Activated CD8-positive, alpha-beta memory T cell treated with anti-CD3 and anti-CD28 coated beads, Interleukin-2, amount 50 U/mL, for 24 hours (primary cell): ENCODE measurements at regions not wholly inside any gene's neighbourhood (a gene's known extent, or its start where the extent isn't known, plus 50 kb on each side); places are given as distances from the start of the nearest gene placed in this dataset.

Source experiments
- DNase-seq: peaks from one replicate; pipeline ENCODE4 v3.0.0-alpha.2; 2020; ENCODE audit errors: extremely low read depth

DNA sequence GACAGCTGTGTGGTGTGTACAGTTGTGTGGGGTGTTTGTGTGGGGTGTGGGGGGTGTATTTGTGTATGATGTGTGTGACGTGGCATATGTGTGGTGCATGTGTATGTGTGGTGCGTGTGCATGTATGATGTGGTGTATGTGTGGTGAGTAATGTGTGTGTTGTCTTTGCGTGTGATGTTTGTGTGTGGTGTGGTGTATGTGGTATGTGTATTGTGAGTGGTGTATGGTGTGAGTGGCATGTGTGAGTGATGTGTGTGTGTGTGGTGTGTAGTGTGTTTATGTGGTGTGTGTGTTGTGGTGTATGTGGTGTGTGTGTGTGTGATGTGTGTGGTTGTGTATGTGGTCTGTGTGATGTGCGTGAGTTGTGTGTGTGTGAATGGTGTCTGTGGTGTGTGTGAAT lies 191.1 kb downstream of the MELK start:
- DNase-seq, result no peak

DNA sequence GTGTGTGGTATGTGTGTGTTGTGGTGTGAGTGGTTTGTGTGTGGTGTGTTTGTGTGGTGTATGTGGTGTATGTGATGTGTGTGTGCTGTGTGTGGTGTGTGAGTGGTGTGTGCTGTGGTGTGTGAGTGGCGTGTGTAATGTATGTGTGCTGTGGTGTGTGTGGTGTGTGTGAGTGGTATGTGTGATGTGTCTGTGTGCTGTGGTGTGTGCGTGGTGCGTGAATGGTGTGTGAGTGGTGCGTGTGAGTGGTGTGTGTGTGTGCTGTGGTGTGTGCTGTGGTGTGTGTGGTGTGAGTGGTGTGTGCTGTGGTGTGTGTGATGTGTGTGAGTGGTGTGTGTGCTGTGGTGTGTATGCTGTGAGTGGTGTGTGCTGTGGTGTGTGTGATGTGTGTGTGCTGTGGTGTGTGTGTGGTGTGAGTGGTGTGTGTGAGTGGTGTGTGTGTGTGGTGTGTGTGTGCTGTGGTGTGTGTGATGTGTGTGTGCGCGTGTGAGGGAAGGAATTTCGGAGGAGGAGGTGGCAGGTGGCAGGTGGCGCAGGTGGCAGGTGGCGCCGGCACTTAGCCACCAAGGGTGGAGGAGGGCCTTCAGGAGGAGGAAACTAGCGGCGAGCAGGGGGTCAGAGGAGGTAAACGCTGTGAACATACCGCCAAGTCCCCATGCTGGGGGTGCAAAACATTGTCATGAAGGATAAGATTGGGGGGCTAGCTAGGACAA lies 191.8 kb downstream of the MELK start:
- no peak for DNase-seq

DNA sequence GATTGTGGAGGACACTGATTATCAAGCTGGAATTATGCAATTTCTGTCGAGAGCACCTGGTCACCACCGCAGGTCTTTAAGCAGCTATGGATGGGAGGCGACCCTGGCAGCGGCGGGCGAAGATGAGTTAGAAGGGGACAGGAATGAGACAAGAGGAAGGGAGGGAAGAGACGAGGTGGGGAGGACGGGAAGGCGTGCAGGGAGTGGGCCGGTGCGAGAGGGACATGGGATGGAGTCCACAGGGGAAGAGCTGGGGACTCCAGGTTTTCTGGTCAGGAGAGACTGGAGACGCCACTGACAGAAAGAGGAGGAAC lies 192.3 kb downstream of the MELK start:
- no peak for DNase-seq

DNA sequence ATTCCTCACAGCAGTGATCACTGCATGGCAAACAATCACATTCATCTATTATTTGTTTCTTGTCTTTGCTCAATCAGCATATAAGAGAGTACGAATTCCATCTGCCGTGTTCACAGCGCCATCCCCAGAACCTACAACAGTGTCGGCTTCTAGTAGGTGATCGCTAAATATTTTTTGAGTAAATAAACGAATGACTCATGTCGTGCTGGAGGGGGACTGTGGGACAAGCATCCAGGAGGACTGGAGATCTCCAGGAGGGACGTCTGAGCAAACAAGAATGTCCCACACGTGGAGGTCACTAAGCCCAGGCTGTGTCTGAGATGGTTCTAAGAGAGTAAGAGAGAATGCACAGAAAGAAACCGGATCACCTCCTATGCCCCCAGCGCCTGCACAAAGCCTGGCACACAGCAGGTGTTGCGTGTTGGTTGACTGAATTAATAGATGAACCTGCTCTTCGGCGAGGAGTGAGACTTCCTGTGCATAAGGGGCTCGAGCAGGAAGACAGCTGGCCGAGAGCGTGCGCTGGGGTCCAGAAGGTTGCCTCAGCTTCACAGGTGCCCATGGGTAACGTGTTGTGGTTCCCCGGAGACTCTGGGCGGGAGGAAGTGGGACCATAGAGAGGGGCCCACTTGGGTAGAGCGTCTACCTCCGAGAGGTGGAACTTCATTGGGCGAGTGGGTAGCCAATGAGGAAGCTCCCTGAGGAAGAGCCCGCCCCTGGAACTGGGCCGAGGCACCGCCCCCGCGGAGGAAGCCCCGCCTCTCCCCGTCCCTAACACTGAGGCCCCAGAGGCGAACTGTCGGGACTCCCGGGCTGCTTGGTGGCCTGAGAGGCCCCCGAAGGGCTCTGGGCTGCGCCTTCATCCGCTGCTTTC lies 193.0 kb downstream of the MELK start:
- DNase-seq, result peak; percentile 75

- no peak for DNase-seq
These were observed 196.0 kb downstream of the MELK start for GRCh38 chr9:36768677-36769076.

DNA sequence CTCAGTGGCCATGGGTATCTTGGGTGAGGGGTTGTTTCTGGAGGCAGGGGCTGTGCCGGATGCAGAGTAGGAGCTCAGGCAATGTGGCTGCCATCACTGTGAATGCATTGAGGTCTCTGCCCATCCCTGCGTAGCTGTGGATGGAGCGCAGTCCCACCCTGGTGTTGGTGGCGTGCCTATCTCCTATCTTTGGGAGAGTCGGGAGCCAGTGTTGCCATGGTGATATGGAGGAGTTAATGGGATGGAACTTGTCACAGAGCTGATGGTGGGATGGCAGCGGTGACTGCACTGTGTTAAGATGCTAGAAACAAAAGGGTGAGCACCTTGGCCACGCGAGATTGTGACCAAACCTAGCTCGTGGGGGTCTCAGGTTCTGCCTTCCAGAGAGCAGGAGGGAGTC lies 197.3 kb downstream of the MELK start:
- DNase-seq, result no peak

DNA sequence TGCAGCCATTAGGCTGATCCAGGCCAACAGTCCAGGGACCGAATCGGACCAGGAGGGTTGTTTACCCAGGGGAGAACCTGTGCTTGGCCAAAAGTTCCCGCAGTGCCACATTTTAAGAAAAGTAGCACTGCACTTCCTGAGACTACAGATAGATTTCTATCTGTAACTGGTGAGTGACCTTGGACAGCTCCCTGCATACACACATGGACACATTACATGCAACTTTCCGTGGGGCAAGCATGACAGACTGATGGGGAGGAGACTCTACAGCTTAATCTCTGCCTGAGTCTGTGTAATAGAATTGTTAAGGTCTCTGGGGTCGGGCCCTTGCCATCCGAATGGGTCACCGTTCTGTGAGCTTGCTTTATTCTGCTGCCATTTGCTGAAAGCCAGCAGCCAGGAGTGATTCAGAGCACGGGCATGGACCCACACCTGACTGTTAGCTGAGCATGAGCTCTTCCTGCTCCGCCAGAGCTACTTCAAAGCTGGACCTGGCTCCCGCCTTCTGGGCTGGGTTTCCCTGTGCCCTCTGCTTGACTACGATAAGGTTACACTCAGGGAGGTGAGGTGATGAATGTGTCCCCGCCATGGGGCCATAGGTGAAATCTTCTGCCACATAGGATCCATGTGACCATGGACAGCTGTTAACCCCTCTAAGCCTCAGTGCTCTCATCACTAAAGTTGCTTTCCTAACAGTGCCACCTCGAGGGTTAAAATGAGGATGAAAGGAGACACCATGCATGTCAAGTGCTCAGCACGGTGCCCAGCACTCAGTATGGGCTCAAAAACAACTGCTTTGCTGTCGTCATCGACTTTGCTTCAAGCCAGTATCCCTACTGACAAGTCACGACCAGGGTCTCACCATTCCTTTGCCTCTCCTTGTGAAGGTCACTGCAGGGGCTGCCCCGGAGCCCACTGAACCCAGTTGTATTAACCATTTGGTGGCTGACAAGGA lies 200.0 kb downstream of the MELK start:
- DNase-seq, result no peak

DNA sequence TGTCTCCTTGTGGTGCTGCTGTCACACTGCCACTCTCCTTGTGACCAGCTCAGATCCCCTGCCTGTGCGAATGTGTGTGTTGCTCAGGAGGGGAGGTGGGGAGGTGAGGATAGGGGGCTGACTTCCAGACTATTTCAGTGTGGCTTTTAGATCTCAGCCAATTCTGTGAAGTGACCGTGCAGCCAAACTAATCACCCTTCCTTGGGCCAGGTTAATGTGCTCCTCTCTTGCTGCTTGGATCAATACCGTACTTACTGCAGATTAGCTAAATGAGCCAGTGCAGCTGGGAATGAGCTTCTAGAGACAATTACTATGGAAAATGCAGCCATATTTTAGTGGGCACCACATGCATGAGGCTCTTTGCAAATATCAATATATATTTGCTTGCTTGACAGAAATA lies 206.0 kb downstream of the MELK start:
- DNase-seq, result no peak

GRCh38 chr9:36779582-36779981 lies 206.9 kb downstream of the MELK start:
- DNase-seq, result no peak

DNA sequence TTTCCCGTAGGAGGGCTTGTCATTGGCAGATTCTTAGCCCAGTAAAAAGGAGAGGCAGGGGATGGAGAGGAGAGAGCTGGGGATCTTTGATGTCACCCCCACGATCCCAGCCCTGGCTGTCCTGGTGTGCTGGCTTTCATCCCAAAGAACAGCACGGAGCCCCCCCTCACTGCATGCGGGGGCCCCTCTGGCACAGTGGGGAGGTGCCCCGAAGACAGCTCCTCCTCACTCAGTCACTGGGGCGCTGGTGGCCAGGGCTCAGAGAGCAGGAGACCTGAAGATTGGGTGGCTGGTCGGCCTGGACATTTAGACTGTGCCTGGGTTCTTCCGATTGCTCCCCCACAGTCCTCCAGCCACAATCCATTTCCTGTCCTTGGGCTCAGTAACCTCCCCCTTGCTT lies 207.5 kb downstream of the MELK start:
- DNase-seq, result no peak

DNA sequence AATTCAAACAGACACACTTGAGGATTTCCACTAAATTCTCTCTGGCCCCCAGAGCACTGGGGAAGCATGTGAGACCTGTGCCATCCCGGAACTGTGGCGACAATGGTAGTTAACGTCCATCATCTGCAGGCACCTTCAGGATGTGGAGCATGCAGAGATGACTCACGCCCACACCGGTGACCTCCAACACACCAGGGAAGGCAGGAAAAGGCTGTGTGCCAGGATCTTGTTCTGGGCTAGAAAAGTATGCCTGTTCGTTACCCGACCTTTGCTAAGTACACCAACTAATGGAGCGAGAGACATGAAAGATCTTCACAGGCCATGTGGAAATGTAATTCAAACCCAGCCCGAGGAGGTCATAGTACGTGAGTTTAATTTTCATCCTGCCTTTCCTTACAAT lies 208.8 kb downstream of the MELK start:
- no peak for DNase-seq
